BLaER1 treated with 17β-estradiol and CSF1 and Interleukin-3, amounts not matched to agents 10 nM and 100 nM (cell line): ENCODE measurements at regions not wholly inside any gene's neighbourhood (a gene's known extent, or its start where the extent isn't known, plus 50 kb on each side); places are given as distances from the start of the nearest gene placed in this dataset.
"Not testable (repeated sequence)": the region's sequence is repeated elsewhere in the genome, so short reads cannot be mapped to it uniquely, and the experiment has no call there.

ENCODE experiments used
- H3K27ac ChIP-seq, 11 experiments: shearing (Covaris generic); formaldehyde crosslinking; 2 replicates each; pipeline ENCODE4 v1.8.1; 2022
- H3K27me3 ChIP-seq, 11 experiments: shearing (Covaris generic); formaldehyde crosslinking; 2 replicates each; pipeline ENCODE4 v1.8.1; 2022
- H3K36me3 ChIP-seq, 11 experiments: shearing (Covaris generic); formaldehyde crosslinking; 2 replicates each; pipeline ENCODE4 v1.8.1; 2022
- H3K4me1 ChIP-seq, 10 experiments: shearing (Covaris generic); formaldehyde crosslinking; 2 replicates each; pipeline ENCODE4 v1.8.1; 2022
- H3K4me2 ChIP-seq, 11 experiments: shearing (Covaris generic); formaldehyde crosslinking; 2 replicates each; pipeline ENCODE4 v1.8.1; 2022
- H3K4me3 ChIP-seq, 10 experiments: shearing (Covaris generic); formaldehyde crosslinking; 2 replicates each; pipeline ENCODE4 v1.8.1; 2022
- H3K9ac ChIP-seq, 11 experiments: shearing (Covaris generic); formaldehyde crosslinking; 2 replicates each; pipeline ENCODE4 v1.8.1; 2022
- H3K9me3 ChIP-seq, 11 experiments: shearing (Covaris generic); formaldehyde crosslinking; replicated peaks in 1 of 11; 2 replicates each; pipeline ENCODE4 v1.8.1; 2022
- H4K20me1 ChIP-seq, 11 experiments: shearing (Covaris generic); formaldehyde crosslinking; 2 replicates each; pipeline ENCODE4 v1.8.1; 2022
- Cebpa-rat ChIP-seq, 11 experiments: shearing (Covaris generic); IDR thresholded peaks; 2 replicates each; pipeline ENCODE4 v1.8.1; 2022

GRCh38 chr12:97681612-97682504, 219.3 kb downstream of the RMST start:
- Histone ChIP-seq H3K4me2 (no peak overlapping the region), H3K27ac (no peak overlapping the region), H3K4me3 (no peak overlapping the region), H3K4me1 (peaks cover 0 to 6% (median 0%) of the 10 kb centered on the region in 10 experiments; a peak in 2 of 20 replicates), H3K9me3 (no peaks in the 10 kb centered on the region), H3K36me3 (no peaks in the 10 kb centered on the region), H3K9ac (no peak overlapping the region), H3K27me3 (no peaks in the 10 kb centered on the region), H4K20me1 (no peaks in the 10 kb centered on the region)
- TF ChIP-seq Cebpa-rat (IDR thresholded peaks at IDR 0.05): no peak

GRCh38 chr12:97685360-97685759, 222.8 kb downstream of the RMST start:
- Histone ChIP-seq H3K27me3 (no peaks in the 10 kb centered on the region), H3K4me2 (no peak overlapping the region), H3K9me3 (no peaks in the 10 kb centered on the region), H3K4me1 (peaks cover 0 to 6% (median 0%) of the 10 kb centered on the region in 10 experiments; a peak in 2 of 20 replicates), H3K4me3 (no peak overlapping the region), H3K27ac (no peak overlapping the region), H3K36me3 (no peaks in the 10 kb centered on the region), H3K9ac (no peak overlapping the region), H4K20me1 (no peaks in the 10 kb centered on the region)
- TF ChIP-seq Cebpa-rat (IDR thresholded peaks at IDR 0.05): no peak

- H3K27me3 ChIP-seq: no peaks in the 10 kb centered on the region
- no peak overlapping the region for H3K4me2 ChIP-seq
- no peak overlapping the region for H3K9ac ChIP-seq
- TF ChIP-seq Cebpa-rat (IDR thresholded peaks at IDR 0.05): no peak
- 0 out of 22 replicates have a peak, but pooled peaks cover 0 to 2% (median 0%) of the 10 kb centered on the region in 11 experiments for H4K20me1 ChIP-seq
- no peak overlapping the region for H3K27ac ChIP-seq
- H3K36me3 ChIP-seq: no peaks in the 10 kb centered on the region
- no peaks in the 10 kb centered on the region for H3K4me1 ChIP-seq
- H3K9me3 ChIP-seq: no peaks in the 10 kb centered on the region; a peak in 1 of 22 replicates
- no peak overlapping the region for H3K4me3 ChIP-seq
Measured at GRCh38 chr12:97701901-97702300, 239.3 kb downstream of the RMST start.

GRCh38 chr12:97711392-97711791, 248.8 kb downstream of the RMST start:
- no peaks in the 10 kb centered on the region for H3K9me3 ChIP-seq
- no peaks in the 10 kb centered on the region for H4K20me1 ChIP-seq
- H3K27me3 ChIP-seq: no peaks in the 10 kb centered on the region
- no peak for TF ChIP-seq Cebpa-rat (IDR thresholded peaks at IDR 0.05)
- H3K4me1 ChIP-seq: no peaks in the 10 kb centered on the region
- no peak overlapping the region for H3K27ac ChIP-seq
- H3K4me3 ChIP-seq: no peak overlapping the region
- no peak overlapping the region for H3K9ac ChIP-seq
- H3K36me3 ChIP-seq: no peaks in the 10 kb centered on the region
- no peak overlapping the region for H3K4me2 ChIP-seq

GRCh38 chr12:97713270-97713669, 250.7 kb downstream of the RMST start:
- no peak for TF ChIP-seq Cebpa-rat (IDR thresholded peaks at IDR 0.05)
- Histone ChIP-seq H4K20me1 (no peaks in the 10 kb centered on the region), H3K27ac (no peak overlapping the region)

GRCh38 chr12:97714107-97714563, 251.5 kb downstream of the RMST start:
- no peak overlapping the region for H3K9ac ChIP-seq
- TF ChIP-seq Cebpa-rat (IDR thresholded peaks at IDR 0.05): no peak
- no peaks in the 10 kb centered on the region for H3K36me3 ChIP-seq
- no peaks in the 10 kb centered on the region for H3K9me3 ChIP-seq
- no peaks in the 10 kb centered on the region for H3K27me3 ChIP-seq
- H4K20me1 ChIP-seq: no peaks in the 10 kb centered on the region
- no peak overlapping the region for H3K4me2 ChIP-seq
- no peak overlapping the region for H3K27ac ChIP-seq
- H3K4me1 ChIP-seq: no peaks in the 10 kb centered on the region
- H3K4me3 ChIP-seq: no peak overlapping the region

More at GRCh38 chr12:97713270-97713669, 250.7 kb downstream of the RMST start:
- Histone ChIP-seq H3K9me3 (no peaks in the 10 kb centered on the region), H3K27me3 (no peaks in the 10 kb centered on the region), H3K9ac (no peak overlapping the region), H3K4me1 (no peaks in the 10 kb centered on the region), H3K36me3 (no peaks in the 10 kb centered on the region), H3K4me2 (no peak overlapping the region), H3K4me3 (no peak overlapping the region)

GRCh38 chr12:97716356-97716755, 253.8 kb downstream of the RMST start:
- H3K4me3 ChIP-seq: no peak overlapping the region
- no peaks in the 10 kb centered on the region for H4K20me1 ChIP-seq
- no peak overlapping the region for H3K27ac ChIP-seq
- no peak overlapping the region for H3K9ac ChIP-seq
- H3K4me1 ChIP-seq: no peaks in the 10 kb centered on the region
- H3K9me3 ChIP-seq: no peaks in the 10 kb centered on the region
- no peak for TF ChIP-seq Cebpa-rat (IDR thresholded peaks at IDR 0.05)
- H3K36me3 ChIP-seq: no peaks in the 10 kb centered on the region
- H3K4me2 ChIP-seq: no peak overlapping the region
- H3K27me3 ChIP-seq: no peaks in the 10 kb centered on the region

GRCh38 chr12:97723801-97724200, 261.2 kb downstream of the RMST start:
- not testable (repeated sequence) for H3K9me3 ChIP-seq, H3K36me3 ChIP-seq, H3K27me3 ChIP-seq, H3K27ac ChIP-seq, H4K20me1 ChIP-seq, H3K4me1 ChIP-seq, H3K4me3 ChIP-seq, H3K9ac ChIP-seq, H3K4me2 ChIP-seq

GRCh38 chr12:97745406-97746101, 282.9 kb downstream of the RMST start:
- TF ChIP-seq Cebpa-rat (IDR thresholded peaks at IDR 0.05): no peak
- Histone ChIP-seq H3K4me1 (no peaks in the 10 kb centered on the region), H3K27ac (no peak overlapping the region), H3K9me3 (no peaks in the 10 kb centered on the region), H4K20me1 (no peaks in the 10 kb centered on the region), H3K9ac (no peak overlapping the region), H3K36me3 (no peaks in the 10 kb centered on the region), H3K4me3 (no peak overlapping the region), H3K27me3 (no peaks in the 10 kb centered on the region), H3K4me2 (0 out of 22 replicates have a peak overlapping the region, but pooled peaks of 1 of the 11 experiments have one; percentile 15)
